GM18517 (cell line): ENCODE measurements at regions not wholly inside any gene's neighbourhood (a gene's known extent, or its start where the extent isn't known, plus 50 kb on each side); places are given as distances from the start of the nearest gene placed in this dataset.

Experiments
- ATAC-seq: cut with Tn5 transposase; IDR thresholded peaks from one replicate; pipeline ENCODE4 v1.9.1; 2021; ENCODE audit warnings: mild to moderate bottlenecking, moderate library complexity; ENCODE audit not compliant: unreplicated experiment

GRCh38 chr13:78997902-78998629, 339.1 kb upstream of the OBI1 start:
- no peak for ATAC-seq

DNA sequence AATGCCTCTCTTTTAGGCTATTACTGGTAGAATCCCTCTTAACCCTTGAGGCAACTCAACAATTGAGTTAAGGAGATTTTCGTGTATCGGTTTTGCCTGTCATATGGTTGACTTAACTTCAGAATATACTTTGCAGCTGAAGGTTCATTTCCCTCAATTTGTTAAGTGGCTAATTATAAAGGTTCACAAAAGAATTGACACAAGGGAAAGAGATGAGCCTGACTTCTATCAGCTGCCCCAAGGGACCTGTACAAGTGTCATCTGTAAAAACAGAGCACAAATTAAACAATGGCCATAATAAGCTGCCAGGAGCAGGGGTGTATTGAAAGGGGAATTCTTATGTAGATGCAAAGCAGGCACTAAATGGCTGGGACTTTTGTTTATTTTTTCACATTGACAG, 334.8 kb upstream of the OBI1 start:
- ATAC-seq, result no peak

DNA sequence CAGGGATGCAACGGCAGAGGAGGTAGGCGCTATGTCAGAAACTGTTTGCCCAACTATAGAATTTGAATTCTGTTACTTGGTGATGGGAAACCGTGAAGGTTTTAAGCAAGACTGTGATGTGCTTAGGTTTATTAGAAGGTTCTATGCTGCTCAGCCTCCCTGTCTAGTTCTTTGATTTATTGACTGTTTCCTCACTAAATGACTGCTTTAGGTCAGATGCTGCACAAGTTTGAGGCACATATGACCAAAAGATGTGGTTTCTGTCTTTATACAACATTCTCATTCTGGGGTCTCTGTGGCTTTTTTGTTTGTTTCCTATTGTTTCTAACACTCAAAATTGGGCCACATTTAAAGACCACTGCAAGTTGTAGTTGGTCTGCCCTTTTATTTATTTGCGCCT, 323.0 kb upstream of the OBI1 start:
- ATAC-seq, result no peak

DNA sequence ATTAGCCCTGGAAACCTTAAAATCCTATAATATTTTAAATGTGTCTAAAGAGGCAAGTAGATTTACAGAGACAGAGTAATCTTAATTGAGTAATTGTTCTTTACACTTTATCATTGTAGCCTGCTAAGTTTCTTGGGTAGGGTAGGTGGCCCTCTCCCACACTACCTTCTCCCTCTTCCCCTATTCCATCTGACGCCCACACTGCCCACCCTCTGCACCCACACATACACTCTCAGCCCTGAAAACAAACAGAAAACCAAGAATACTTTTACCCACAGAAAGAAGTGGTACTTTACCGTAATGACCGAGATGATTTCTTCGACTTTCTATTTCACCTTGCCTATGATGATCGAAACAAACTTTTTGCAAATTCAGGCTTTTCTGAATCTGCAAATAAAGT, 320.4 kb upstream of the OBI1 start:
- no peak for ATAC-seq

DNA sequence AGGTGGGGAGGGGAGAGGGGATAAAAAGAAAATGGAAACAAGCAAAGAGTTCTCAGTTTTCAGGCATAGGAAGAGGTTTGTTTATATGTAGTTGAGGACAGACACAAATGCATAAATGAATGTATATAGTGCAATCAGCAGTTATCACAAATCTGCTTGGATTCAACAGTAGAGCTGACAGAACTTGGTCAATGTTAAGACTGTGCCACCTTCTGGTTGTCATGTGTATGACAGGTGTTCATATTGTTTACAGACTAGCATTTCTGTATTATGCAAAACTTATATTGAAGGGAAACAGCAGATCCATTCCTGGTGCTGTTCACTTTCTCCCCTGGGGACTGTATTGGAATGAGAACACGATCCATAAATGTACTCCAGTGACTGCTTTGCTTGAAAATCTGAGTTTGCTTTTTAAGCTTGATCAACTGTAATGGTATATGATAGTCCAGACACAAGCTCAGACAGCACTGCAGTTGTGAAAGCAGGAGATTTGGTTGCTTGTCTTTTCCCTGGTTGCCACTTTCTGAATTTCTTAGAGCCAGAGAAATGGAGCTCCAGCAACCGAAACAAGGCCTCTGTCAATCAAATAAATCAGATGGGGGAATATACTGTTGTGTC, 319.5 kb upstream of the OBI1 start:
- ATAC-seq, result peak; percentile 98

GRCh38 chr13:78977311-78977710, 318.4 kb upstream of the OBI1 start:
- no peak for ATAC-seq

- no peak for ATAC-seq
Measured at GRCh38 chr13:78976696-78977095, 317.7 kb upstream of the OBI1 start.

- ATAC-seq, result no peak
Measured at GRCh38 chr13:78972561-78972960, 313.6 kb upstream of the OBI1 start.

- no peak for ATAC-seq
Measured at GRCh38 chr13:78971355-78972025, 312.5 kb upstream of the OBI1 start.

DNA sequence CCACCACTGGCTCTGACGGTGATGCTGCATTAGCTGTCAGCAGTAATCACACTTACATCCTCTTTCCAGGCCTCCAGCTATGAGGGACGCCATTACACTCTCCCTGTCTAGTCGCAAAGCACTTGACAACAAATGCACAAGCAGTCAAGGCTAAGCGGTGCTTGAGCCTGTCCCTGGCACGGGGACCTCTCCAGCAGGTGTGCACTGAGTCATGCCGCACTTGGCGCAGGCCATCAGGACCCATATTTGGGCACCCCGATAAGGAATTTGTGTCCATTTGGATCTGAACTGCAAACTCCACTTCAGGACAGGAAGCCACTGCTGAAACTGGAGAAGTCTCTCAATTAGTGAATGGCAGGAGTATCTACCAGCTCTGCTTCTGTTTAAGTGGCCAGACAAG, 301.9 kb upstream of the OBI1 start:
- ATAC-seq, result no peak

- ATAC-seq, result no peak
Measured at GRCh38 chr13:78958006-78958405, 299.1 kb upstream of the OBI1 start.

DNA sequence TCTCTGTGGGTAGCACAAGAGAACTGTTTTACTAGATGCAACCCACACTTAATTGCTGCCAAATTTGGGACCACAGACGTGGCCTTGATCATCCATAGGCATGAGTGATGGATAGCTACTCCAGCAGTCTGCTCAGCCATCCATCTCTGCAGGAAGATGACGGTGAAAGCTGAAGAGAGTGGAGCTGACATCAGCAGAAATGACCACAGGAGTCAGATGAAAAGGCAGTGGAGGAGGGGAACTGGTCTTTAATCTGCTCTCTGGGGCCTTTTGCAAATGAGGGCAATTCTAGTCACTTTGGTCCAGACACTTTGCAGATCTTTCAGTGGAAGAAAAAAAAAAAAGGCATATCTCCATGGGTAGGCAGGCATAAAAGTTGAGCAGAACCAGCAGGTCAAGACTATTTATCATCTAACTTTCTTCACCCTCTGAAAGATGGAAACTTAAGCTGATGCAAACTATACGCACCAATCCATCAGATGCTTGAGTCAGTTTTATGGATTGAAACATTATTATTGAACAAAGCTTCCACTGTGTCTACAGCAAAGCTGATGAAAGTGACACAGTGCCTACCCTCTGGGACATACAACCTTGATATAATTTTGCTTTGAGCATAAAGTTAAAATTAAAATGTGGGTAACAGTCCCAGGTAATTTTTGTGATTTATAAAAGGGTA, 281.6 kb upstream of the OBI1 start:
- no peak for ATAC-seq

- ATAC-seq, result no peak
Measured at GRCh38 chr13:78934336-78934735, 275.4 kb upstream of the OBI1 start.

- ATAC-seq, result no peak
Measured at GRCh38 chr13:78915015-78915414, 256.1 kb upstream of the OBI1 start.

- no peak for ATAC-seq
Measured at GRCh38 chr13:78913656-78914055, 254.7 kb upstream of the OBI1 start.

DNA sequence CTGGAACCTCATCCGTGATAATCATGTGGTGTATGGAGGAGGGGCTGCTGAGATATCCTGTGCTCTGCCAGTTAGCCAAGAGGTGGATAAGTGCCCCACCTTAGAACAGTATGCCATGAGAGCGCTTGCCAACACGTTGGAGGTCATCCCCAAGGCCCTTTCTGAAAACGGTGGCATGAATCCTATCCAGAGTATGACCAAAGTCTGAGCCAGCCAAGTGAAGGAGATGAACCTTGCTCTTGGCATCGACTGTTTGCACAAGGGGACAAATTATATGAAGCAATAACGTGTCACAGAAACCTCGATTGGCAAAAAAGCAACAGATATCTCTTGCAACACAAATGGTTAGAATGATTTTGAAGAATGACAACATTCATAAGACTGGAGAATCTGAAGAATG, 251.2 kb upstream of the OBI1 start:
- ATAC-seq, result no peak

DNA sequence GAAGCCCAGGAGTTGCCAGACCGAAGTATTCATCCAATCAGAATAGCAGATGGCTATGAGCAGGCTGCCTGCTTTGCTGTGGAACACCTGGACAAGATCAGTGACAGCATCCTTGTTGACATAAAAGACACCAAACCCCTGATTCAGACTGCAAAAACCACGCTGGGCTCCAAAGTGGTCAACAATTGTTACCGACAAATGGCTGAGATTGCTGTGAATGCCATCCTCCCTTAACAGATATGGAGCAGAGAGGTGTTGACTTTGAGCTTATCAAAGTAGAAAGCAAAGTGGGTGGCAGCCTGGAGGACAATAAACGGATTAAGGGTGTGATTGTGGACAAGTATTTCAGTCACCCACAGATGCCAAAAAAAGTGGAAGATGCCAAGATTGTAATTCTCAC, 250.3 kb upstream of the OBI1 start:
- no peak for ATAC-seq

DNA sequence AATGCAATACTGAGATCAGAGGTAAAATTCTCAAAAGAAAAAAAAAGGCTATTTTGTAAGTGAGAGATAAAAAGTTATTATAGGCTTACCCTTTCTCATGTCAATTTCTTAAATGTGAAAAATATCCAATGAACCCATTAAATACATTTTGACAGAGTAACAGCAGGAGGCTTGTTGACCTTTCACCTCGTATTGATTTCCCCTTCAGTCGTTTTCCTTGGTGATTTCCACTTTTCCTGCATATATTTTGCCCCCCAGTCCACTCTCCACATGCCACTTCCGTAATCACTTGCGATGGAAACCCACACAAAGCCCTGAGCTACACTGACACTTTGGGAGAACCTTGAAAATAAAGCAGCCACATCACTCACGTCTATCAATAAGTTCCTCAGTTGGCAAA, 248.1 kb upstream of the OBI1 start:
- no peak for ATAC-seq

GRCh38 chr13:78897200-78897599, 238.2 kb upstream of the OBI1 start:
- ATAC-seq, result no peak

GRCh38 chr13:78884571-78884970, 225.6 kb upstream of the OBI1 start:
- ATAC-seq, result no peak

- ATAC-seq, result no peak
Measured at GRCh38 chr13:78881751-78882150, 222.8 kb upstream of the OBI1 start.

- ATAC-seq, result no peak
Measured at GRCh38 chr13:78881054-78881453, 222.1 kb upstream of the OBI1 start.
